ENCODE measurements at regions not wholly inside any gene's neighbourhood (a gene's known extent, or its start where the extent isn't known, plus 50 kb on each side); places are given as distances from the start of the nearest gene placed in this dataset.

DNA sequence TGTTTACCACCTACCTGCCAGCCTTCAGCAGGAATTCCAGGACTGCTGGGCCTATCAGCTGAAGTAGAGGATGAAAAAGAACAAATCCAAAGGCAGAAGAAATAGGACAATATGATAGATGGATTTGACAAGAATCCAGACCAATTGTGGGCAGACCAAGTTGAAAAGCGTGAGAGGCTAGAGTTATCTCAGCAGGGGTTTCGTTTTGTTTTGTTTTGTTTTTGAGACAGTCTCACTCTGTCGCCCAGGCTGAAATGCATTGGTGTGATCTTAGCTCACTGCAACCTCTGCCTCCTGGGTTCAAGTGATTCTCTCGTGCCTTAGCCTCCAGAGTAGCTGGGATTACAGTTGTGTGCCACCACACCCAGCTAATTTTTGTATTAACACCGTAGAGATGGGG is 113.2 kb downstream of the PALM2AKAP2 start:
- POLR2A ChIA-PET, result interaction anchor here (0.5 kb wide), 1 partner anchor 10 kb away, joined by 4 read pairs; no protein-coding TSS in a partner anchor
- no peaks in the 10 kb centered on the region for H3K4me1 ChIP-seq

DNA sequence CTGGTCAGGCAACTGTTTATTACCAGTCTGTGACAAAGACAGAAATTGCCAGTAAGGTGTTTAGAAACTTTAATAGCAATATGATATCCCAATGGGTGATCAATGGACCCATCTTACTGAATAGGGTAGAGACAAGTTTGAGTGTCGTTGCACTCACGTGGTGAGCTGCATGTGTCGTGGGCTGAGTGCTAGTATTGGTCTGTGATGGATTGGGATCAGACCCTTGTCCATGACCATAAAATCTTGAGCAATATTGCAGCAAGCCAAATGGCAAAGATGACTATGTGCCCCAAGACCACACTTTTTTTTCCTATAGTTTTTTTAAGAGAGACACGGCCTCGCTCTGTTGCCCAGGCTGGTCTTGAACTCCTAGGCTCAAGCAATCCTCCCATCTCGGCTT is 114.5 kb downstream of the PALM2AKAP2 start:
- Histone ChIP-seq H3K4me2 (no peak overlapping the region), H3K4me1 (no peaks in the 10 kb centered on the region), H3K27ac (no peak overlapping the region), H3K9me3 (no peaks in the 10 kb centered on the region), H3K4me3 (no peak overlapping the region)
- ChIA-PET CTCF (interaction anchor here (1.3 to 3.9 kb wide), 2 partner anchors 8 to 164 kb away, joined by 3 to 21 read pairs; no protein-coding TSS in a partner anchor), POLR2A (no interaction called here)
- ATAC-seq (no peak), FAIRE-seq (no peak), DNase-seq (ENCODE audit: low read depth in 1 of 2, low spot score in 1 of 2) (no peak)
- WGBS (ENCODE audit: missing lambda C conversion rate), result 80% methylated on average over 6 of the region's 6 CpGs
- TF ChIP-seq, protein P1, sequence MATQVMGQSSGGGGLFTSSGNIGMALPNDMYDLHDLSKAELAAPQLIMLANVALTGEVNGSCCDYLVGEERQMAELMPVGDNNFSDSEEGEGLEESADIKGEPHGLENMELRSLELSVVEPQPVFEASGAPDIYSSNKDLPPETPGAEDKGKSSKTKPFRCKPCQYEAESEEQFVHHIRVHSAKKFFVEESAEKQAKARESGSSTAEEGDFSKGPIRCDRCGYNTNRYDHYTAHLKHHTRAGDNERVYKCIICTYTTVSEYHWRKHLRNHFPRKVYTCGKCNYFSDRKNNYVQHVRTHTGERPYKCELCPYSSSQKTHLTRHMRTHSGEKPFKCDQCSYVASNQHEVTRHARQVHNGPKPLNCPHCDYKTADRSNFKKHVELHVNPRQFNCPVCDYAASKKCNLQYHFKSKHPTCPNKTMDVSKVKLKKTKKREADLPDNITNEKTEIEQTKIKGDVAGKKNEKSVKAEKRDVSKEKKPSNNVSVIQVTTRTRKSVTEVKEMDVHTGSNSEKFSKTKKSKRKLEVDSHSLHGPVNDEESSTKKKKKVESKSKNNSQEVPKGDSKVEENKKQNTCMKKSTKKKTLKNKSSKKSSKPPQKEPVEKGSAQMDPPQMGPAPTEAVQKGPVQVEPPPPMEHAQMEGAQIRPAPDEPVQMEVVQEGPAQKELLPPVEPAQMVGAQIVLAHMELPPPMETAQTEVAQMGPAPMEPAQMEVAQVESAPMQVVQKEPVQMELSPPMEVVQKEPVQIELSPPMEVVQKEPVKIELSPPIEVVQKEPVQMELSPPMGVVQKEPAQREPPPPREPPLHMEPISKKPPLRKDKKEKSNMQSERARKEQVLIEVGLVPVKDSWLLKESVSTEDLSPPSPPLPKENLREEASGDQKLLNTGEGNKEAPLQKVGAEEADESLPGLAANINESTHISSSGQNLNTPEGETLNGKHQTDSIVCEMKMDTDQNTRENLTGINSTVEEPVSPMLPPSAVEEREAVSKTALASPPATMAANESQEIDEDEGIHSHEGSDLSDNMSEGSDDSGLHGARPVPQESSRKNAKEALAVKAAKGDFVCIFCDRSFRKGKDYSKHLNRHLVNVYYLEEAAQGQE (IDR thresholded peaks at IDR 0.05), result no peak
- TF ChIP-seq MAZ (IDR thresholded peaks at IDR 0.05; ENCODE audit: borderline replicate concordance, low read depth, low read length), result no peak
- no peak for TF ChIP-seq RARB (CRISPR knock-in tag; IDR thresholded peaks at IDR 0.05)
- no peak for TF ChIP-seq NFE2L2 (conservative IDR thresholded peaks at IDR 0.05; ENCODE audit: low read length)
- no peak for TF ChIP-seq ESRRA (IDR thresholded peaks at IDR 0.05; ENCODE audit: borderline replicate concordance, low read length)
- TF ChIP-seq RNF2 (IDR thresholded peaks at IDR 0.05; ENCODE audit: borderline replicate concordance, low read depth), result no peak
- TF ChIP-seq RAD21 (conservative IDR thresholded peaks at IDR 0.05 in 1 of 2, IDR thresholded peaks at IDR 0.05 in 1 of 2), result no peak
- TF ChIP-seq, protein P2, sequence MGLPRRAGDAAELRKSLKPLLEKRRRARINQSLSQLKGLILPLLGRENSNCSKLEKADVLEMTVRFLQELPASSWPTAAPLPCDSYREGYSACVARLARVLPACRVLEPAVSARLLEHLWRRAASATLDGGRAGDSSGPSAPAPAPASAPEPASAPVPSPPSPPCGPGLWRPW (IDR thresholded peaks at IDR 0.05), result no peak
- no peak for TF ChIP-seq HOXB13 (CRISPR knock-in tag; IDR thresholded peaks at IDR 0.05; ENCODE audit: low read depth)
- no peak for TF ChIP-seq JUNB (IDR thresholded peaks at IDR 0.05)
- no peak for TF ChIP-seq FOSB (CRISPR knock-in tag; IDR thresholded peaks at IDR 0.05)
- TF ChIP-seq, protein P3, sequence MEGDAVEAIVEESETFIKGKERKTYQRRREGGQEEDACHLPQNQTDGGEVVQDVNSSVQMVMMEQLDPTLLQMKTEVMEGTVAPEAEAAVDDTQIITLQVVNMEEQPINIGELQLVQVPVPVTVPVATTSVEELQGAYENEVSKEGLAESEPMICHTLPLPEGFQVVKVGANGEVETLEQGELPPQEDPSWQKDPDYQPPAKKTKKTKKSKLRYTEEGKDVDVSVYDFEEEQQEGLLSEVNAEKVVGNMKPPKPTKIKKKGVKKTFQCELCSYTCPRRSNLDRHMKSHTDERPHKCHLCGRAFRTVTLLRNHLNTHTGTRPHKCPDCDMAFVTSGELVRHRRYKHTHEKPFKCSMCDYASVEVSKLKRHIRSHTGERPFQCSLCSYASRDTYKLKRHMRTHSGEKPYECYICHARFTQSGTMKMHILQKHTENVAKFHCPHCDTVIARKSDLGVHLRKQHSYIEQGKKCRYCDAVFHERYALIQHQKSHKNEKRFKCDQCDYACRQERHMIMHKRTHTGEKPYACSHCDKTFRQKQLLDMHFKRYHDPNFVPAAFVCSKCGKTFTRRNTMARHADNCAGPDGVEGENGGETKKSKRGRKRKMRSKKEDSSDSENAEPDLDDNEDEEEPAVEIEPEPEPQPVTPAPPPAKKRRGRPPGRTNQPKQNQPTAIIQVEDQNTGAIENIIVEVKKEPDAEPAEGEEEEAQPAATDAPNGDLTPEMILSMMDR (IDR thresholded peaks at IDR 0.05), result no peak
- no peak for TF ChIP-seq FOSL2 (IDR thresholded peaks at IDR 0.05)
- TF ChIP-seq FOSL2 (CRISPR knock-in tag; IDR thresholded peaks at IDR 0.05), result no peak

More for the DNA sequence above, 113.2 kb downstream of the PALM2AKAP2 start:
- H3K4me3 ChIP-seq, result no peak overlapping the region
- no peak for TF ChIP-seq EP300 (IDR thresholded peaks at IDR 0.05)
- no peak for TF ChIP-seq JUNB (IDR thresholded peaks at IDR 0.05)
- no peak for TF ChIP-seq RAD21 (conservative IDR thresholded peaks at IDR 0.05 in 1 of 2, IDR thresholded peaks at IDR 0.05 in 1 of 2)
- TF ChIP-seq NR3C1 (IDR thresholded peaks at IDR 0.05), result no peak
- TF ChIP-seq POLR2AphosphoS2 (conservative IDR thresholded peaks at IDR 0.05; ENCODE audit: low read length), result no peak
- TF ChIP-seq, protein P4, sequence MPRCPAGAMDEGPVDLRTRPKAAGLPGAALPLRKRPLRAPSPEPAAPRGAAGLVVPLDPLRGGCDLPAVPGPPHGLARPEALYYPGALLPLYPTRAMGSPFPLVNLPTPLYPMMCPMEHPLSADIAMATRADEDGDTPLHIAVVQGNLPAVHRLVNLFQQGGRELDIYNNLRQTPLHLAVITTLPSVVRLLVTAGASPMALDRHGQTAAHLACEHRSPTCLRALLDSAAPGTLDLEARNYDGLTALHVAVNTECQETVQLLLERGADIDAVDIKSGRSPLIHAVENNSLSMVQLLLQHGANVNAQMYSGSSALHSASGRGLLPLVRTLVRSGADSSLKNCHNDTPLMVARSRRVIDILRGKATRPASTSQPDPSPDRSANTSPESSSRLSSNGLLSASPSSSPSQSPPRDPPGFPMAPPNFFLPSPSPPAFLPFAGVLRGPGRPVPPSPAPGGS (IDR thresholded peaks at IDR 0.05), result no peak
- no peak for TF ChIP-seq ZFP36 (IDR thresholded peaks at IDR 0.05; ENCODE audit: borderline replicate concordance, partially characterized antibody)
- TF ChIP-seq, protein P5, sequence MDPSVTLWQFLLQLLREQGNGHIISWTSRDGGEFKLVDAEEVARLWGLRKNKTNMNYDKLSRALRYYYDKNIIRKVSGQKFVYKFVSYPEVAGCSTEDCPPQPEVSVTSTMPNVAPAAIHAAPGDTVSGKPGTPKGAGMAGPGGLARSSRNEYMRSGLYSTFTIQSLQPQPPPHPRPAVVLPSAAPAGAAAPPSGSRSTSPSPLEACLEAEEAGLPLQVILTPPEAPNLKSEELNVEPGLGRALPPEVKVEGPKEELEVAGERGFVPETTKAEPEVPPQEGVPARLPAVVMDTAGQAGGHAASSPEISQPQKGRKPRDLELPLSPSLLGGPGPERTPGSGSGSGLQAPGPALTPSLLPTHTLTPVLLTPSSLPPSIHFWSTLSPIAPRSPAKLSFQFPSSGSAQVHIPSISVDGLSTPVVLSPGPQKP (IDR thresholded peaks at IDR 0.05; ENCODE audit: low read depth, low read length), result no peak
- TF ChIP-seq, protein P2 (IDR thresholded peaks at IDR 0.05), result no peak
- no peak overlapping the region for H3K27ac ChIP-seq
- no peaks in the 10 kb centered on the region for H3K9me3 ChIP-seq
- no peak for DNase-seq (ENCODE audit: low read depth in 1 of 2, low spot score in 1 of 2)
- H3K4me2 ChIP-seq, result no peak overlapping the region
- WGBS (ENCODE audit: missing lambda C conversion rate), result 46% methylated on average over 5 of the region's 5 CpGs
- no peak for ATAC-seq
- FAIRE-seq, result no peak
- CTCF ChIA-PET, result interaction anchor here (0.9 to 3.9 kb wide), 6 partner anchors 9 to 272 kb away, joined by 3 to 21 read pairs (median 4); no protein-coding TSS in a partner anchor

Measured in A549 (cell line).